Testis (tissue), 2 donors: ENCODE measurements at regions not wholly inside any gene's neighbourhood (a gene's known extent, or its start where the extent isn't known, plus 50 kb on each side); places are given as distances from the start of the nearest gene placed in this dataset.
A peak's percentile ranks its signal among the peaks of the same experiment; 100 is the strongest.

Source experiments
- DNase-seq: peaks from one replicate; pipeline ENCODE4 v3.0.0-alpha.2; 2019
- H3K27ac ChIP-seq, 2 donors: fragments of 200-600 bp; sonication (generic); one replicate each; pipeline ENCODE4 v1.5.1; 2019
- H3K27me3 ChIP-seq: fragments of 200-600 bp; sonication (generic); one replicate; pipeline ENCODE4 v1.5.1; 2019
- H3K36me3 ChIP-seq: fragments of 200-600 bp; sonication (generic); one replicate; pipeline ENCODE4 v1.5.1; 2017; ENCODE audit warnings: low read depth; ENCODE audit errors: missing control alignments
- H3K4me1 ChIP-seq: fragments of 200-600 bp; sonication (generic); one replicate; pipeline ENCODE4 v1.5.1; 2019
- H3K4me3 ChIP-seq, 2 donors: fragments of 200-600 bp; sonication (generic); one replicate each; pipeline ENCODE4 v1.5.1; 2017 to 2019
- H3K9me3 ChIP-seq: fragments of 200-600 bp; sonication (generic); one replicate; pipeline ENCODE4 v1.5.1; 2017
- CTCF ChIP-seq, 3 experiments: fragments of 450-650 bp in 2 of 3; fragments of 200-600 bp in 1 of 3; sonication (generic) in 1 of 3; IDR thresholded peaks; one replicate each; pipeline ENCODE4 v1.5.1; 2016 to 2019; ENCODE audit warnings: antibody characterized with exemption in 3 of 3, mild to moderate bottlenecking in 2 of 3, moderate library complexity in 1 of 3
- POLR2A ChIP-seq: fragments of 450-650 bp; IDR thresholded peaks from one replicate; pipeline ENCODE4 v1.6.1; 2017; ENCODE audit warnings: antibody characterized with exemption, mild to moderate bottlenecking, moderate library complexity
- WGBS, 2 donors: methylation state at CpG; one replicate each; pipeline ENCODE4 v1.1.5; 2018; 5-methylcytosine and 5-hydroxymethylcytosine counted together
- intact Hi-C: fragments of 100-400 bp; cut with DNase I; formaldehyde crosslinking; loops from one replicate; pipeline ENCODE4 v1.15.1; 2023; ENCODE audit warnings: low total_unique reads

DNA sequence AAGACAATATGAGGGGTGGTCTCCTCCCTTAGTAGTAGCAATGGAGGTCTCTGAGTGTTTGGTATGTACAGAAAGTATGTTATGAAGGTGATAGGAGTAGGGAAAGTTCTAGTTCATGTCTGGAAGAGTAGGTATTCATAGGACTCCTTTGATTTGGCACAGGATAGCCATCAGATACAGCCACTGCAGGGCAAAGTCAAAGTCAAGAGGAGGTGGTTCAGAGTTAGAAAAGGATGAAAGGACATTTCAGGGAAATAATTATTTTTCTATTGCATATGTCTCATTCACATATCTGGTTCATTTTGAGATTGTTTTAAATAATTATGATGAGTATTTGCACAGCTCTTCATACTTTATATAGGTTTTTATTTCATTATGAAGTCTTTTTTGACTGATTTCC lies 381.1 kb downstream of the MFSD1 start:
- Histone ChIP-seq H3K9me3 (no peaks in the 10 kb centered on the region), H3K4me3 (no peak overlapping the region), H3K27me3 (no peaks in the 10 kb centered on the region), H3K4me1 (no peaks in the 10 kb centered on the region), H3K36me3 (no peaks in the 10 kb centered on the region), H3K27ac (no peak overlapping the region)
- TF ChIP-seq CTCF (IDR thresholded peaks at IDR 0.05): no peak
- no peak for TF ChIP-seq POLR2A
- intact Hi-C loops: no loop called here
- DNase-seq: no peak

DNA sequence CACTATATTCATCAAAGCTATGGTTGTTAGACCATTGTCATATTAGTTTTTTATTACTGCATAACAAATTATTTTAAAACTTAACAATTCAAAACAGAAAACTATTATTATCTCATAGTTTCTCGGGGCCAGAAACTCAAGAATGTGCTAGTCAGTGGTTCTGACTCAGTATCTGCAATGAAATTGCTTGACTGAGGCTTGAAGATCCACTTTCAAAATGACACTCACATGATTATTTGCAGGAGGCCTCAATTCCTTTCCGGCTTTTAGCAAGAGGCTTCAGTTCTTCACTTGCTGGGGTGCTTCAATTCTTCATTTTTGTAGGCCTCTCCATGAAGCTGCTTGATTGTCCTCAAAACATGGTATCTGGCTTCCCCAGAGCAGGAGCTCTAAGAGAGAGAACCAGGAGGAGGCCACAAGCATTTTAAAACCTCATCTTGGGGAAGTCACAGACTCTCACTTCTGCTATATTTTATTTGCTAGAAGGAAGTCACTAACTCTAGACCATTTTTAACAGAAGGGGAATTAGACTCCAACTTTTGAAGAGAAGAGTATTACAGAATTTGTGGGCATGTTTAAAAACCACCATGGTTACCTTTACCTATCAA lies 383.7 kb downstream of the MFSD1 start:
- H3K36me3 ChIP-seq: no peaks in the 10 kb centered on the region
- no peak for DNase-seq
- 78 to 90% methylated on average over 2 of the region's 2 CpGs for WGBS, 2 donors
- intact Hi-C loops: no loop called here
- H3K27ac ChIP-seq: no peak overlapping the region
- no peak for TF ChIP-seq POLR2A
- no peak for TF ChIP-seq CTCF (IDR thresholded peaks at IDR 0.05)
- no peaks in the 10 kb centered on the region for H3K27me3 ChIP-seq
- H3K4me3 ChIP-seq: no peak overlapping the region
- no peaks in the 10 kb centered on the region for H3K4me1 ChIP-seq
- H3K9me3 ChIP-seq: no peaks in the 10 kb centered on the region

DNA sequence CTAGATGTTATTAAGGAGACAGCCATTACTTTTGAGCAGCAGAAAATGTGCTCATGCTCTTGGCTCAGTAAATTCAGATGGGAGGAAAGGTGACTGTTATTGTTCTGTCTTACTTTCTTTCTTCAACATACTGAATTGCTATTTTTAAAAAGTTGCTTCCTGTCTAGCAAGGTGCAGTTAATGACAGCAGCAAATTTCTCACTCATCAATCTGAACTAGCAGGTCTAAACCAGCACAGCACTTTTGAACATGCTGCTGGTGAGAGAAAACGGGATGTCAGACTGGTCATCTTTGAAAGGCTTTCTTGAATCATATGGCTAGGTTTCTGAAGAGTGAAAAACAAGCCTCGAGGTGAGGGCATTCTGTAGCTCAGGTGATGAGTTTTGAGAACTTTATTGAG lies 384.7 kb downstream of the MFSD1 start:
- Histone ChIP-seq H3K36me3 (no peaks in the 10 kb centered on the region), H3K27me3 (no peaks in the 10 kb centered on the region), H3K4me1 (no peaks in the 10 kb centered on the region), H3K27ac (no peak overlapping the region), H3K9me3 (no peaks in the 10 kb centered on the region), H3K4me3 (no peak overlapping the region)
- TF ChIP-seq POLR2A (no peak), CTCF (IDR thresholded peaks at IDR 0.05) (no peak)
- 67 to 69% methylated on average over 2 of the region's 2 CpGs for WGBS, 2 donors
- DNase-seq: no peak
- intact Hi-C loops: no loop called here

- WGBS, 2 donors: 28 to 55% methylated on average over 7 to 10 of the region's 10 CpGs
Observed at GRCh38 chr3:159187232-159187631, 385.4 kb downstream of the MFSD1 start.

More at GRCh38 chr3:159187232-159187631, 385.4 kb downstream of the MFSD1 start:
- no peaks in the 10 kb centered on the region for H3K36me3 ChIP-seq
- H3K9me3 ChIP-seq: no peaks in the 10 kb centered on the region
- H3K4me1 ChIP-seq: no peaks in the 10 kb centered on the region
- H3K27ac ChIP-seq: no peak overlapping the region
- H3K4me3 ChIP-seq: peak overlapping the region; percentile 10 to 51
- no peak for TF ChIP-seq CTCF (IDR thresholded peaks at IDR 0.05)
- no peak for TF ChIP-seq POLR2A
- DNase-seq: peak; percentile 16
- intact Hi-C loops: no loop called here
- H3K27me3 ChIP-seq: no peaks in the 10 kb centered on the region
